ENCODE measurements at regions not wholly inside any gene's neighbourhood (a gene's known extent, or its start where the extent isn't known, plus 50 kb on each side); places are given as distances from the start of the nearest gene placed in this dataset.
"Not testable (repeated sequence)": the region's sequence is repeated elsewhere in the genome, so short reads cannot be mapped to it uniquely, and the experiment has no call there.

DNA sequence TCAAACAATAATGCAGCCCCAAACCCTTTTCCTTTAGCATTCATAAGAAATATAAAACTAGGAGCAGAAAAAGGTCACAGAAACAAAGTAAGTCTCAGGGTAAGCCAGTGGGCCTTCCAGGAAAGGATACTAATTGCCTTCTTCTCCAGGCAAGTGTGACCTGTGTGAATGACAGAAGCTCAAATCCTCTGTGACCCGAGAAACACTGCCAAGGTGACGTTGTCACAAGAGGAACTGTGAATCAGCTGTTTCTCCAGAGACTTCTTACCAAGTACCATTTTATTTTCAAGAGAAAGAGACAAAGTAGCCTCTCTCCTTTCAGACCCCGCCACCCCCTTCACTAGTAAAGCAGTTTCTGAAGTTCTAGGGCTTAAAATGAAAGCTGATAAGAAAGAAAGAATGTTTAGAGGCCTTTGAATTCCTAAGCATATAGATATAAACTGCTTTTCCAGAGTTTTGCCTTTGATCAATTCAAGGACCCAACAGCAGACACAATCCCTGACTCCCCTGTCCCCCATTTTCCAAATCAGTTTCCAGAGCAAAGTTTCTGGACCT, 155.6 kb downstream of the NUF2 start:
- no peak for DNase-seq

DNA sequence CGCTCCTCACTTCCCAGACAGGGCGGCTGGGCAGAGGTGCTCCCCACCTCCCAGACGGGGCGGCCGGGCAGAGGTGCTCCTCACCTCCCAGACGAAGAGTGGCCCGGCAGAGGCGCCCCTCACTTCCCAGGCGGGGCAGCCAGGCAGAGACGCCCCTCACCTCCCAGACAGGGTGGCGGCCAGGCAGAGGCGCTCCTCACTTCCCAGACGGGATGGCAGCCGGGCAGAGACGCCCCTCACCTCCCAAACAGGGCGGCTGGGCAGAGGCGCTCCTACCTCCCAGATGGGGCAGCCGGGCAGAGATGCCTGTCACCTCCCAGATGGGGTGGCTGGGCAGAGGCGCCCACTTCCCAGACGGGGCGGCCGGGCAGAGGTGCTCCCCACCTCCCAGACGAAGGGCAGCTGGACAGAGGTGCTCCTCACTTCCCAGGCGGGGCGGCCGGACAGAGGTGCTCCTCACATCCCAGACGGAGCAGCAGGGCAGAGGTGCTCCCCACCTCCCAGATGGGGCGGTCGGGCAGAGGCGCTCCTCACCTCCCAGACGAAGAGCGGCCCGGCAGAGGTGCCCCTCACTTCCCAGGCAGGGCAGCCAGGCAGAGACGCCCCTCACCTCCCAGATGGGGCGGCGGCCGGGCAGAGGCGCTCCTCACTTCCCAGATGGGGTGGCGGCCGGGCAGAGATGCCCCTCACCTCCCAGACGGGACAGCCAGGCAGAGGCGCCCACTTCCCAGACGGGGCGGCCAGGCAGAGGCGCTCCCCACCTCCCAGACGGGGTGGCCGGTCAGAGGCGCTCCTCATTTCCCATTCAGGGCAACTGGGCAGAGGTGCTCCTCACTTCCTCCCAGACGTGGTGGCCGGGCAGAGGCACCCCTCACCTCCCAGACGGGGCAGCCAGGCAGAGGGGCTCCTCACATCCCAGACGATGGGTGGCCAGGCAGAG, 176.9 kb downstream of the NUF2 start:
- not testable (repeated sequence) for DNase-seq

DNA sequence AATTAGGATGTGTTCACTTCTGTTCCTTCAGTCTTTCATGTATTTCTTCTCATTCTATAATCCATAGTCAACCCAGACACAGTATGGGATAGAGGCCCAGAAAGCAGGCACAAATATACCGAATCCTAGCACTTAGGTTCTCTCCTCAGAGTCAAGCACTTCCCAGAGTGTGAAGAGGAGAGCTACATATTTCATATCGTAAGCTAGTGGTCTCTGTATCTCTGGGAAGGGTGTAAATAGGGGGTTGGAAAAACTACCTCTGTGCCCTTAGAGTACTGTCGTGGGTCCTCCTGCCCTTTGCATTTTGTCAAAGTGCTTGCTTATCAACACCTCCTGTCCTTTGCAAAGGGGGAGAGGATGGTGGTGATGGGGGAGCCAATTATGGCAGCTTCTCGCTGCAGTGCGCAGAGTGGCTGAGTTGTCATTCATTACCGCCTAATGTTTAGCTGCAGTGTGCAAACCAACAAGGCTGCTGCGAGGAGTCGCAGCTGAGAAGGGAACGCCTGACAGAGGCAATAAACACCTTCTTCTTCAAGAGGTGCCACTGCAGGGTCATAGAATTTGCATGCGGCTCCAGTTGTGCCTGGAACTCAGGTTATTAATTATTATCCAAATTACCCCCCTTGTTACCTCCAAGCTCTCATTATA, 182.7 kb downstream of the NUF2 start:
- DNase-seq: no peak

DNA sequence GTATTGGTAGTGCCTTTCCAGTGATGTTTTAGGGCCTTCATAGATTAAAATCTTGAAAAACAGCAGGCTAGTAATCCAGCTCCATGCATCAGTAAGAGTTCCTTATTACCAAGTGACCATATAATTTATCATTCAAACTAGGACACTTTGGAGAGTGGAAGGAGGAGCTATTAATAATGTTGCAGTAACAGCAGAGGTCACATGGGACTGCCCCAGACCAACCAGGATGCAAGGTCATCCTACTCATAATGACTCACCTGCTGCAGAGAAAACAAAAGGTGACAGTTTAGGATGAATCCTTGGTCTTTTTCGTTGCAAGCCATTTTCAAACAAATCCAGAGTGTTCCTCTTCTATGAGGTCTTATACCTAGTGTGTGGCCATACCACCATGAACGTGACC, 187.4 kb downstream of the NUF2 start:
- no peak for DNase-seq

DNA sequence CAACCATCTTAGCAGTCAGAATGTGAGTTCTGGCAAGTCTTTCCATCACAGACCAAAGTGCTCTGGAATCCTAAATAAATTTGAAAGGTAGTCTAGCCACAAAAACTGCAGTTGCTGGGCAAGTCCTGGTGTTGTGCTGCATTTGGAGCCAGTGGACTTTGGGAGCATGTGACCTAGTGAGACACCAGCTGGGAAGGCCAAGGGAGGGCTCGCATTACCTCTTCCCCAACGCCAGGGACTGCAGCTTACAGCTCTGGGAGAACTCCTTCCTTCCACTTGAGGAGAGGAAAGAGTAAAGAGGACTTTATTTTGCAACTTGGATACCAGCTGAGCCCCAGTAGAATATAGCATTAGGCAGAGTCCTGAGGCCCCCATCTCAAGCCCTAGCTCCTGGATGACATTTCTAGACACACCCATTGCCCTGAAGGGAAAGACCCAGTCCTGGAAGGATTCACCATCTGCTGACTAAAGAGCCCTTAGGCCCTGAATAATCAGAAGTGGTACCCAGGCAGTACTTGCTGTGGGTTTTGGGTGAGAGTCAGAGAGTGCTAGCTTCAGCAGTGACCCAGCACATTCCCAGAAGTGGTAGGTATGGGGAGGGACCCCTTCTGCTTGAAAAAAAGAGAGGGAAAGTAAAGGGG, 190.7 kb downstream of the NUF2 start:
- DNase-seq: no peak

DNA sequence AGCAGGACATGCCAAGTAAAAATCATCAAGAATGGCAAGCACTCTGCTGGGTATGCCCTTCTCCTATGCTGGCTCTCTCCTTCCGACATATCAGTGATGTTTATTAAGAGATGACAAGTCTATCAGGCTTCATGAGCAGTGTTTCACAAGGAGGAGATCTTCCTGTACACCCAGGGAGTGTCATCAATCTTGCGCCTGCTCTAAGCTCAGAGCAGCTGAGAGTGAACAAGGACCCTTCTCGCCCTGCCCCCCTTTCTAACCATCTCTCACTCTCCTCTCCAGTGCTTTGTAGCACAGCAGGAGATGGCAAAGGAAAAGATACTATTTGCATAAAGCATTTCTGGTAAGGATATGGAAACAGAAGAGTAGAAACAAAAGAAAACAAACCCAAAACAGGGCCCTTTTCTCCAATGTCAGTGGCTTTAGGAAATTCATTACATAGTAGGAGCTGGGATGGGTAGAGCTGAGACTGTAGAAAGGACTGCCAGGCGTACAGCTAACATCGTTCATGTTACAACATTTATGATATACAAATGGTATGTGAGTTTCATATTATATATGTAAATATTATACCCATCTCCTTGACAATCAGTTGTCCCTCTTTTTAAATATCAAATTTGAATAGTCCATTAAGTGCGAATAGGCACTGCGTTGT, 201.7 kb downstream of the NUF2 start:
- DNase-seq: no peak

DNA sequence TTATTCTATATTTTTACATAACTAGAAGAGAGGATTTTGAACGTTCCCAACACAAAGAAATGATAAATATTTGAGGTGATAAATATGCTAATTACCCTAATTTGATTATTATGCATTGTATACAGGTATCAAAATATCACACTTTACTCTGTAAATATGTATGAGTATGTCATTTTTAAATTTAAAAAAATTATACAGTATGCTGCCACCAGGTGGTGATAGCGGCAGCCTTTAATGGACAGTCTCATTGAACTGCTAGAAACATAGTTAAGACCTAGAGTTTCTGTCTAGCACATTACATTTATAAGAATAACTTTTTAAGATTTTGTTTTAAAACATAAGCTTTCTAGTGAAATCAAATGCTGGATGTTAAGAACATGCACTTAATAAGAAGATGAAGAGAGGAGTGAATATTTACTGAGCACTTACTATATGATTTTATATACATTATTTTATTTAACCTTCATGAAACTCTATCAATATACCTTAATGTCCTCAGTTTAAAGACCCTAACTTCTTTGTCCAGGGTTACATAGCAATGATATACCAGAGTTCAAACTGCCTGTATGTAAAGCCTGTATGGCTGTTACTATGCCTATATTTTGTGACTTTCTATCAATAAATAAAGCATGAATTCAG, 207.1 kb downstream of the NUF2 start:
- no peak for DNase-seq

DNA sequence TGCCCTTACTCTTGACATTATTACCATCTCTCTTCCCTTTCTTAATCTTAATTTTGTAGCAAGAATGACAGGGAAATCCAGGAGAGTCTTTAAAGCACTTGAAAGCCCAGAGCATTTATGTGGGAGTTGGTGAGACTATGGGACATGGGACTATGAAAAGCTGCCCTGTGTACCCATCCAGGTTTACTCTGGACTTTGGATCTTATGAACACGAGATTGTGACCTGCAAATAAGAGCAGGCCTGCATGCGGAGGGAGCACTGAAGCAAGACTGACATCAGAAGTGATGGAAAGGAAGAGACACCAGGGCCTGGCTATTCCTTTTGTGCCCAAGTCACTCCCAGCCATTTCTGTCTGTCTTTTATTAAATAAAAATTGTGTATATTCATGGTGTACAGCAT, 209.6 kb downstream of the NUF2 start:
- no peak for DNase-seq

DNA sequence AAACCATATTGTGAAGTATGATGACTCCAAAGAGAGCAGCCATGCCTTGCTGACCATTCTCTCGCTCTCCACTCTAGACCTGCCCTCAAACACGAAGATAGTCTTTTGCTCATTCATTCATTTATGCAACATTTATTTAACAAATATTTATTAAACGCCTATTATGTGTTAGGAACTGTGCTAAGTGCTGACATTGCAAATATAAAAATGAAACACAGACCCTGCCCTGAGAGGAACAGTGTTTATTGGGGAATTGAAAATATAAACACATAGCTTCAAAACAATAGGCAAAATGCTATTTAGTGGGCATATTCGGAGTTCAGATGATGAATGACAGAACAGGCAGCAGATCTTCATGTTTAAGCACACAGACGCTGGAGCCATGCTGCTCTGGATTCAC, 213.6 kb downstream of the NUF2 start:
- DNase-seq: no peak

DNA sequence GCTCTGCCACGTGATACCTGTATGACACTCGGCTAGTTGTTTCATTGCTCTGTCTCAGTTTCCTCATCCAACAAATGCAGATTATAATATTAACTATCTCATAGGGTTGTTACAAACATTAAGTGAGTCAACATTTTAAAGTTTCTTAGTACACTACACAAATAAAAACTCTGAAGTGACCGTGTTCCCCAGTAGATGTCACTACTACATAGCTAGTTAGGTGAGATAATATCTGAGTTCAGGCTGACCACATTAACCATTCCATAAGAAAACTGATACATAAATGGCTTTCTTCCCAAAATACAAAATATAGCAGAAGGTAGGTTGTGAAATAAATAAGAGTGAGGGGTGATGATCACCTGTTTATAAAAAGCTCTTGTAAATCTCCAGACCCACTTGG, 214.1 kb downstream of the NUF2 start:
- DNase-seq: peak; percentile 11

DNA sequence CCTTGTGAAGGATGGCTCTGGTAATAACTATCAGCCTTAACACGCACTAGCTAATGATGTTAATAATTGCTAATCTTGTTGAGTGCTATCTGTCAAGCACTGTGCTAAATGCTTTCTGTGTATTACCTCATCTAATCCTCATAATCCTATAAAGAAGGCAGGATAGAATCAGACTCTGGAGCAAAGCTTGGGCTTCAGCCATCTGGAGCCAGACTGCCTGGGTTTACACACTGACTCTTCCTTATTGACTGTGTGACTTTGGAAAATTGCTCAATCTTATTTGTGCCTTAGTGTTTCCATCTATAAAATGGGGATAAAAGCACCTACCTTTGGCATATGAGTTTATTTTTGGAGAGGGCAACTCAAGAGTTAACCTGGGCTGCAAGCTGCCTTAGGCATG, 216.1 kb downstream of the NUF2 start:
- peak; percentile 87 for DNase-seq

DNA sequence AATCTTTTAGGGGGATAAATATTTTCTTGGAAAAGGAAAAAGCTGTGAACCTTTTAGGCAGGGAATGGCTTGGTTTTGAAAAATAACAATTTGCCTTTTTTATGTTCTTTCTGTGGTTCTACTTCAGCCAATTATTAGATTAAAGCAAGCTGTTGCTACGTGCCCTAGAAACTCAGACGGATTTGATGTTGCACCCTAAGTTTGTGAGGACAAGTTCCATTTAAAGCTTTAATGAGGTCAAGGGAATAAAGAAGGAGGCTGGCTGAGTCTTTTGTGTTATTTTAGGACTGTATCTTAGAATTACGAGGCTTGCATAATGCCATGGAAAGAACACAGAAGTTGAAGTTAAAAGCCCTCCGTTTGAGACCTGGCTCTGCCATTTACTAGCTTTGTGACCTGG, 216.9 kb downstream of the NUF2 start:
- no peak for DNase-seq

DNA sequence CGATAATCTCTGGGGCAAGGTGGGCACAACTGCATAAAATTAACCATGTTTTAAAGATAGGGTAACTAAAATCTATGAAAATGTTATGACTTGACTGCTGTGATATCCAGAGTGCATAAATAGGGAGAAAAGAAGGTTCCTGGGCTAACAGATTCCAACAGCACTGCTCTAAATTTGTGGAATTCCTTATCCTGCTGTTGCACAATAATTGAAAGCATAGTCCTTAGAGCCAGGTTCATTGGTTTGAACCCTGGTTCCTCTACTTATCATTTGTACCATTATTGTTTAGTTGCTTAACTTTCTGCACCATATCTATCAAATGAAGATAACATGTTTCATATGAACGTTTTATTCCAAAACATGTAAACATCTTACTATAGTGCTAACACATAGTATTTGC, 219.0 kb downstream of the NUF2 start:
- DNase-seq: no peak

DNA sequence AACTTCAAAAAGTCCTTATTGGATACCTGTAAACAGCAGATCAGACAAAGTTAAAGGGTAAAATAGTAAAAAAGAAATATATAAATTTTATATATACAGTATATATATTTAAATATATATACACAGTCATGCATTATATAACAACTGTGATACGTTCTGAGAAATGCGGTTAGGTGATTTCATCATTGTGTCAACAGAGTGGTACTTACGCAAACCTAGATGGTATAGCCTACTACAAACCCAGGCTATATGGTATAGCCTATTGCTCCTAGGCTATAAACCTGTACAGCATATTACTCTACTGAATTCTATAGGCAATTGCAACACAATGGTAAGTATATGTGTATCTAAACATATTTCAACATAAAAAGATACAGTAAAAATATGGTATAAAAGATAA, 222.7 kb downstream of the NUF2 start:
- DNase-seq: no peak

DNA sequence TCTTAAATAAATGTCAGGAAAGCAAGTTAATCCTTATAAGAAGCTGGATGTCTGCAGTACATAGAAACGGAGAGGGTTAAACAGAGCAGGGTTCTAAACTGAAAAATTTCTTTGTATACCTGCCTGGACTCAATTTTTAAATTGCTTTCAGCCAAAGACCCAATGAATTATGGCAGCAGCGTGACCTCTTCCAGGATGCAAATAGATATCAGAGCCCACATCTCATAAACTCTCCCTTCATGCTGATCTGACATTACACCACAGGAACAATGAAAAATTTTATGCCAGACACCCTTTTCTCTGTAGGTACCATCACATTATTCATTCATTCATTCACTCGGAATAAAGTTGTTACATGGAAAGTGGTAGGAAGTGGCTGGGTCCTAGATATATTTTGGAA, 236.4 kb downstream of the NUF2 start:
- no peak for DNase-seq

DNA sequence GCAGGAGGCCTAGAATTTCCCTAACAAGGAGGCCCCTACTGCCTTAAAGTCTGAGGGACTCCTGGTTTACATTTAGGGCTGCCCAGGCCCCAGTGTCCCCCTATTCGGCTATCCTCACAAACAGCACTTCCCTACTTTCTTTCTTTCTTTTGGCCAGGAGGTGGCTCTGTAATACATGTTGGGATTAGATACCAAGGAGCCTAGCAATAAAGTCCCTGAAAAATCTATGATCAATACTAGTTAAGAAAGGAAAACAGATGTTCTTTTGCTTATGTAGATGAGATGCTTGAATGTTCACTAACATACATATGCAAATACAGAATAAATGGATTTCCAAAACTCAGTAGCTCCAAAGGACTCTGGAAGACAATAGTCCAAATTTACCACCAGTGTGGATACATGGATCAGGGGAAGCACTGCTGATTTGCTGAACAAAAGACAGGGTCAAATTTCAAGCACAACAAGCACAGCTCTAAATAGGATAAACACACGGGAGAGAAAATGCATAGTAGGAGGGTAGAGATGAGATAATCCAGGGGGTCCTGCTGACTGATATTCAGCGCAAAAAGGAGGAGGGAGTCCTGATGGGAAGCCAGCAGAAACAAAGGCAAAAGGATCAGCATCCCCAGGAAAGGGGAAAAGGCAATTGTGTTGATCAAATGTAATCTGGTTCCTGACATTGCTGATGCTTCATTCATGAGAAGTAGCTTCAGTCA, 240.0 kb downstream of the NUF2 start:
- DNase-seq: peak; percentile 12

DNA sequence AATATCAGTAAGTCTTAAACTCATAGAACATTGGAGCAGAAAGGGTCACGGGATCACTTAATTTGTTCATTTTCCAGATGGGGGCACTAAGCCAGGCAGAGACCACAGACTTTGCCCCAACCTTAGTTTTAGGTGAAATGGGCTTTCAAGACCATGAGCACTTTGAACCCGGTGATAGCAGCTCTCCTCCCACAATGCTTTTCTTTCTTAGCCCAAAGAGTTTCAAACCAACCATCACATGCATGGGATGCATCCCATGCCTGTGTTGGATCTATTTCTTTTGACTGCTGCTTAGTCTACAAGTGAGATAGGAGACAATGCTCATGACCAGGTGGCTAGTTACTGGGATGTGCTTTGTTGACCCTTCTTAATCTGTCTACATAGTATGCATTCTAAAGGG, 240.6 kb downstream of the NUF2 start:
- no peak for DNase-seq

DNA sequence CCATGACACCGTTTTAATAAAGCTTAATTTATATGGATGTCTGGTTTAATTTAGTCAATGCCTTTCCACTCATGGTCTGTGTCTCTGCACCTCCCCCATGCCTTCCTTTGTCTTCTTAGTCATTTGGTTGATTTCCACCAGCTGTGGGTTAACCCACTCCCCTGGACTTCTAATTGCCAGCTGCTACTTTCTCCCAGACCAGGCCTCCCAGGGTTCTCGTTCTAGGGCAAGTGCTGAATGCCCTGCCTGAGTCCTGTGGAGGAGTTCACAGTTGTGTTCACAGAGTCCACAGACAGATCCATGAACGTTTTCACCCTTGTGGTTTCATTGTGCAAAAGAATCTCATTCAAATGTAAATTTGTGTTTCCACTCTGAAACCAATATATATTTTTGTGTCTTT, 243.4 kb downstream of the NUF2 start:
- no peak for DNase-seq

DNA sequence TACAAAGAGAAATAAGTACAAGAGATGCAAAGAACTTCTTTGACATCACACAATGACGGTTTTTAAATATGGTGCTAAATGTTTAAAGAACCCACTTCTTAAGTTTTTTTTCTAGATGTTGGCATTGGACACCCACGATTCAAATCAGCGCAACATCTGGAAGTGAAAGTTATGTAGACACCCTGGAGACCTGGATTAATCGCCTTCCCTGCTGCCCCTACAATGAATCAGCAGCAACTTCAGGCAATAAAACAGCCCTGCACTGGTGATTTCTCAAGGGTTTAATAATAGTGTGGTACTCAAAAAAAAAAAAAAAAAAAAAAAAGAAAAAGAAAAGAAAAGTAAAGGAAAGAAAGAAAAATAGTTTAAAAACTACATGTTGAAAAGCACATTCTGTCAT, 248.3 kb downstream of the NUF2 start:
- DNase-seq: no peak

DNA sequence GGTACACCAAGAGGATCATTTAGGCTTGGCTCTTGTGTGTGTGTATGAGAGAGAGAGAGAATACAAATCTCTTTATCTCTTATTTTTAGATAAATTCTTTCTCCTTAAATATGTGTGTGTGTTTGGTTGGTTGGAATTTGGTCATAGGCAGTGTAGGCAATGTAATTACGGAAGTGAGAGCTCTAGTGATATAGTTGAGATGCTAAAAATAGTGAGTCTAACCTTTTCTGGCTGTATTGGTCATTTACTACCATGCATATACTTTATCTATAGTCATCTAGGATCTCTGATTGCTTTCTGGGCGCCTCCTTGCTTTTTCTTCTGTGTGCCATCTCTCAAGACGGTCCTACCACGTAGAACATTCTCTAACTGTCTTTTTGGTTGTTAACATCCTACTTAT, 250.2 kb downstream of the NUF2 start:
- DNase-seq: no peak

DNA sequence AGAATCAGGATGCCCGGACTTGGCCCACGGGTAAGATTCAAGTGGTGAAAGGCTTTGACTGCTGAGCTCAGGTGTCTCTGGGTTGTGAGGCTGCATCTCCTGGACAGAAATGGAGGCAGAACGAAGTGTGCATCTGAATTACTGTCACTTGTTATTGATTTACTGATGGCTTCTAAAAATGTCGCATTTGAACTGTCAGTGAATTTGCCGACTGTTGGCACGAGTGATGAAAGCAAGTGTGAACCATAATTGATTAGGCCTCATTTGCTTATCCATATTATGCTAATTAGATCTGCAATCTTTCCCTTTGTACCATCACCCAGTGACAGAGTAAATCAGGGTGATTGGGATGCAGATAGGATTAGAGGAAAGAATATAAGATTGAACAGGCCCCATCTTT, 252.4 kb downstream of the NUF2 start:
- DNase-seq: no peak

DNA sequence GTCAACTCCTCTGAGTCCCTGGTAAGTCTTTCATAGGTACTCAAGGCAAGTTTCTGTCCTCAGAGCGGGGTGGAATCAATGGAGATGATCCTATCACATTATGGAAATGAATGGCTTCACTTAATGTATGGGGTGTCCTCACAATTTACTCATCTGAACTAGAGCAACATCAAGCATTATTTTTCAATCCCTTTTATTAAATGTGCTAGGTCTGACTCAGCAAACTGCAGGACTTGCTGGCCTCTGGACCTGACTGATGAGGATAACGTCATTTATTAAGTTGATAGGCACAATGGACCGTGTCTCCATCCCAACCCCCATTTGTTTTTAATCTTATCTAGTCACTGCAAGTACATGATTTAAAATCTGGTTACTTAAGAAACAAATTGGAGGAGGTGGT, 259.2 kb downstream of the NUF2 start:
- no peak for DNase-seq

Data from NCI-H524 treated with DMSO at 0.1 percent for 48 hours (cell line).